Activated T-cell treated with anti-CD3 and anti-CD28 coated beads, Interleukin-2, amount 50 U/mL, for 72 hours (primary cell): ENCODE measurements at regions not wholly inside any gene's neighbourhood (a gene's known extent, or its start where the extent isn't known, plus 50 kb on each side); places are given as distances from the start of the nearest gene placed in this dataset.

Experiments used
- ATAC-seq, 2 donors: fragments of 150-1000 bp; cut with Tn5 transposase; replicated peaks in 1 of 2; 2 replicates each; pipeline ENCODE4 v1.10.0; 2021; ENCODE audit warnings: moderate library complexity in 2 of 2, mild to moderate bottlenecking in 1 of 2
- DNase-seq, 2 donors: peaks; one replicate each; pipeline ENCODE4 v3.0.0; 2021 to 2022; ENCODE audit warnings: mixed read lengths in 1 of 2
- H3K27ac Mint-ChIP-seq: one replicate; pipeline ENCODE4 v1.8.0; 2022; ENCODE audit warnings: mild to moderate bottlenecking, moderate library complexity, mixed read lengths
- H3K27me3 Mint-ChIP-seq: one replicate; pipeline ENCODE4 v1.8.0; 2022; ENCODE audit warnings: low read depth, mixed read lengths
- H3K36me3 Mint-ChIP-seq, 2 donors: one replicate each; pipeline ENCODE4 v1.8.0; 2022; ENCODE audit warnings: mixed read lengths in 2 of 2, mild to moderate bottlenecking in 1 of 2; ENCODE audit not compliant: insufficient read depth in 2 of 2
- H3K4me1 Mint-ChIP-seq: one replicate; pipeline ENCODE4 v1.8.0; 2022; ENCODE audit warnings: low read depth, mixed read lengths
- H3K4me3 Mint-ChIP-seq, 2 donors: one replicate each; pipeline ENCODE4 v1.8.0; 2022; ENCODE audit warnings: mild to moderate bottlenecking in 2 of 2, mixed read lengths in 2 of 2, moderate library complexity in 2 of 2
- H3K9me3 Mint-ChIP-seq, 2 donors: one replicate each; pipeline ENCODE4 v1.8.0; 2022; ENCODE audit warnings: mixed read lengths in 2 of 2

DNA sequence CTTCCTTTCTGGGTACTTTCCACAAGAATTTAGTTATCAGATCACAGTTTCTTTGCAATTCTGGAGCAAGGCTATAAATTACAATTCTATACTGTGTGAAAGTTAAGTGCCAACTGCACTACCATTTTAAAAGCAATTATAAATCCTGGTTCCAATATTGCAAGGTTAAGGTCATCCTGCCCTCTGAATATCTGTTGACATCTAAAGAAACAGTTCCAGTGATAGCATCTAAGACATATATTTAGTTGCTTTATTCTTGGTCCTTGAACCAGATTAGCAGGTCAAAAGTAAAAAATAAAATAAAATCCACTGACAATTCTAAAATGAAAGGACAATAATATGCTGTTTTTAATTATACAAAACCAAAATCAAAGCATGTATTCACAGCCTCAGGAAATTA lies 334.2 kb downstream of the ATXN7L3B start:
- H3K9me3 Mint-ChIP-seq, result no peaks in the 10 kb centered on the region
- DNase-seq (no peak), ATAC-seq (no peak)
- H3K27me3 Mint-ChIP-seq, result no peaks in the 10 kb centered on the region
- no peaks in the 10 kb centered on the region for H3K4me1 Mint-ChIP-seq
- peaks cover 0 to 3% of the 10 kb centered on the region in 2 donors for H3K36me3 Mint-ChIP-seq
- no peak overlapping the region for H3K27ac Mint-ChIP-seq
- H3K4me3 Mint-ChIP-seq, result no peak overlapping the region

DNA sequence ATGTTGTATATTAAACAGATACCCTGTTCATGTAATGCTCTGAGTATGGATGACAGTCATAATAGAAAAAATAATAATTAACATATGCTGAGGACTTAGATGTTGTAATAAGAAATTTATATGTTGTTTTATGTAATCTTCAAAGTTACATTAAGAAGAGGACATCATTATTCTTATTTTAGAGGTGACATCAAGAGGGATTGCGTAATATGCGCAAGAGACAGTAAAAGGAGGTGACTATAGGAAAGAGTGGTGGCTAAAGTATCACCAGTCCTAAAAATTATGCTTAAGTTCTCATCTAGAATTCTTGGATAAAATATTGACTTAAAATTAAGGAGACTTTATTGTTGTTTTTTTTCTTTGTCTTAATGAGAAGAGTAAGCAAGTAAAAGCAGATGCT lies 323.9 kb downstream of the KCNC2 start:
- Mint-ChIP-seq H3K9me3 (peaks cover 0 to 5% of the 10 kb centered on the region in 2 donors), H3K27ac (no peak overlapping the region), H3K4me3 (no peak overlapping the region), H3K27me3 (no peaks in the 10 kb centered on the region), H3K36me3 (no peaks in the 10 kb centered on the region), H3K4me1 (peaks cover 11% of the 10 kb centered on the region)
- DNase-seq (no peak), ATAC-seq (no peak)

DNA sequence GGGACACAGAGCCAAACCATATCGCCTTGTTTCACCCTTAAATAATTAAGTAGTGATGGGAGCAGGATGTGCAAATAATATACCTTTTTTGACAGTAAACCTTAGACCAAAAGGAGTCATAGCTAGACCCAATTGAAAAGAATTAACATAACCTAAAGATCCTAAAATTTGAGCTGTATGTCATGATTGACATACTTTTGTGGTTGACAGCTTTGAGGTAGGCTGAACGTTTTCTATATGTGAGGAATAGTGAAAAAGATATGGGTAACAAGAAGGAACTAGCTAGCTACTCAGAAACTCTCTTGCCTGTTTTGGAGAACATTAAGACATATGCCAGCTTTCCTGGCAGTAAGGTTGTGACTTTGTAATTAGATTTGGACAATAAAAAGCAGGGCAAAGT lies 320.6 kb downstream of the KCNC2 start:
- ATAC-seq (peak; percentile 62 to 74), DNase-seq (no peak)
- H3K27ac Mint-ChIP-seq, result peak overlapping the region; percentile 43
- peaks cover 4 to 5% of the 10 kb centered on the region in 2 donors for H3K9me3 Mint-ChIP-seq
- H3K36me3 Mint-ChIP-seq, result no peaks in the 10 kb centered on the region
- peak overlapping the region in 1 of 2 donors; percentile 55 for H3K4me3 Mint-ChIP-seq
- H3K27me3 Mint-ChIP-seq, result no peaks in the 10 kb centered on the region
- H3K4me1 Mint-ChIP-seq, result peaks cover 22% of the 10 kb centered on the region

DNA sequence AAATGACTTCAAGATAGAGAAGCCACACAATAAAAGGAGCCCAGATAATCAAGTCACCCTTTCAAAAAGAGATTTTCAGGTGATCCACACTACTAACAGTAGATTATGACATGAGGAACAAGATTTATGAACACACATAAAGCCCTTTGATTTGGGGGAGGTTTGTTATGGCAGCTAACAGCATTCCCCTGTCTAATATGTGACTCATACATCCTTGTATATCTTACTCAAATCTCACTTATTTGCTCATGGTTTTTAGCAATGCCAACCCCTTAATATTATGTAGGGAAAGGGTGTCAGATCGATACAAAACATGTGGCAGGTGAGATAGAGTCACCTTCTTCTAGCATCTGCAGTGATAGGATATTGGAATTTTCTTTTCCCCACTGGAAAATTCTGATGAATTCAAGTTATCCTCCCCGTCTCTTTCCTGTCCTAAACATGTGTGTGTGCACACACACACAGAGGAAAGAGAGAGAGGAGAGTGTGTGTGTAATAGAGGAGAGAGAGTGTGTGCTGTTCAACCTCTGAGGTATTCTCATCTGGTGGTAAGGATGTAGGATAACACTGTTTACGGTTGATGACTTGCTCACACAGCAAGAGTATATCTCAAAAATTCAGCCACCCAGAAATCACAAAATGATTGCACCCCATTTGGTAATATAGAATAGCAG lies 319.9 kb downstream of the KCNC2 start:
- Mint-ChIP-seq H3K9me3 (peaks cover 4 to 5% of the 10 kb centered on the region in 2 donors), H3K27ac (no peak overlapping the region), H3K36me3 (no peaks in the 10 kb centered on the region), H3K4me1 (peaks cover 22% of the 10 kb centered on the region), H3K4me3 (peak overlapping the region in 1 of 2 donors; percentile 55), H3K27me3 (no peaks in the 10 kb centered on the region)
- no peak for DNase-seq
- peak; percentile 68 to 70 for ATAC-seq

DNA sequence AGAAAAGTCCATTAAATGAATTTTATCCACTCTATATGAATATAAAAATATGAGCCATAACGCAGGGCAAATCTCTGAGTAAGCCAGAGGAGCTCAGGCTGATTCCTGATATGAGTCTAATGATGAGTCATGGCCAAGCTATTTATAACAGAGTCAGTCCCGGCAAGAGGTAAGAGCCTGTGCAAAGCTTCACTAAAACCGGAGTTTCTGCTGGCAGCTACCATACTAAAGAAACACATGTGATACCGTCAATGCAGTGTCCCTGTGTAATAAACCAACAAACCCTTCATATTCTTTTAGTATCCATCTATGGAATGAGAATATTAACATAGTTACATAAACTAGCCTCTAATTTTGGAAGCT lies 319.4 kb downstream of the KCNC2 start:
- Mint-ChIP-seq H3K27ac (no peak overlapping the region), H3K4me3 (no peak overlapping the region), H3K36me3 (no peaks in the 10 kb centered on the region), H3K9me3 (peaks cover 4 to 5% of the 10 kb centered on the region in 2 donors), H3K4me1 (peaks cover 22% of the 10 kb centered on the region), H3K27me3 (no peaks in the 10 kb centered on the region)
- peak; percentile 8 to 28 for DNase-seq
- ATAC-seq, result peak; percentile 91

DNA sequence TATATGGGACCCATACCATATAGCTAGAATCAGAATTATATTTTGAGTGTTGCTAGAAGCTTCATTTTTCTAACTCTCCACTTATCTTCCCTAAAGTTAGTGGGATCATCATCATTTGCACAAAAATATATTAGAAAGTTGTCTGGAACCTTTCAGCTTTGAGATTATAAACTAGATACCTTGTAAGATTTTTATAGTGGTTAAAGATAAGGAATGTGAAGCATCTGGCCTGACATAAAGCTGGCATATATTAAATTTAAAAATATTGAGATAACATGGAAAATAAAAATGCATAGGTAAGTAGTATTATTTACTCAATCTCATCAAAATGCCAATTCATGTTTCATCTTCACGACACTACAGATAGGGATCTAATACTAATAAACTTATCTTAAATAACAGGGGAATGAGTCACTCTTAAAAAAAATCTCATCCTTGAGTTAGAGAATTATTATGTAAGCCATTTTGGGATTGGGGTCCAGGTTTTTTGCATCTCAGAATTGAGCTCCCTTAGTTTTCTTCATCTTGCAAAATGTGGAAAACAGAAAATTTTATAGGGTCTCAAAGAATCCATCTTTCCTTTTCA lies 318.5 kb downstream of the KCNC2 start:
- ATAC-seq (no peak), DNase-seq (no peak)
- Mint-ChIP-seq H3K9me3 (peaks cover 4 to 5% of the 10 kb centered on the region in 2 donors), H3K27ac (no peak overlapping the region), H3K36me3 (no peaks in the 10 kb centered on the region), H3K27me3 (no peaks in the 10 kb centered on the region), H3K4me3 (no peak overlapping the region), H3K4me1 (peaks cover 22% of the 10 kb centered on the region)

DNA sequence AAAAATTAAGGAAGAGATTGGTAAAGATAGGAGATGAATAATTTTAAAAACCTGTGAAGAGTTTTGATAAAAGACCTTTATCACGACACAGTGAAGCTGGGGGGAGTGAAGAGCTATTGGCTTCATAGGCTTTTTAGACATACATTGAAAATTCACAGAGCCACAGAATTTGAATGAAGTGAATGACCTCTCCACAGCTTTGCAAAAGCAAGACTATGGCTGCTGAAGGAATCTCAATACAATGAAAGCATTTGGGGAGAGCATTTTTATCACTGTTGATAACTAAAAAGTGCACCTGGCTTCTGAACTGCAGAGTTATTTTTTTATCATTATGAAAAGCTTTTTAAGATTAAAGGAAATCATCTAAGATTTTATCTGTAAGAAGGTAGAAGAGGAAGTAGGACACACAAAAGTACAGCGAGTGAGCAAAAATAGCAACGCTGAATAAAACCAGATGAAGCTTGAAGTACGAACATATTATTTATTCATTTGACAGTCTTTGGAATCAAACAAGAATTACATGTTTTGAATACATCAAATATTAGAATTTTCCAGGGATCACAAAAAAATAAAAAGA lies 317.5 kb downstream of the KCNC2 start:
- H3K4me3 Mint-ChIP-seq, result peak overlapping the region in 1 of 2 donors; percentile 44
- no peaks in the 10 kb centered on the region for H3K27me3 Mint-ChIP-seq
- H3K9me3 Mint-ChIP-seq, result peaks cover 4% of the 10 kb centered on the region in 2 donors
- DNase-seq (no peak), ATAC-seq (no peak)
- H3K27ac Mint-ChIP-seq, result peak overlapping the region; percentile 46
- H3K4me1 Mint-ChIP-seq, result peaks cover 22% of the 10 kb centered on the region
- no peaks in the 10 kb centered on the region for H3K36me3 Mint-ChIP-seq

DNA sequence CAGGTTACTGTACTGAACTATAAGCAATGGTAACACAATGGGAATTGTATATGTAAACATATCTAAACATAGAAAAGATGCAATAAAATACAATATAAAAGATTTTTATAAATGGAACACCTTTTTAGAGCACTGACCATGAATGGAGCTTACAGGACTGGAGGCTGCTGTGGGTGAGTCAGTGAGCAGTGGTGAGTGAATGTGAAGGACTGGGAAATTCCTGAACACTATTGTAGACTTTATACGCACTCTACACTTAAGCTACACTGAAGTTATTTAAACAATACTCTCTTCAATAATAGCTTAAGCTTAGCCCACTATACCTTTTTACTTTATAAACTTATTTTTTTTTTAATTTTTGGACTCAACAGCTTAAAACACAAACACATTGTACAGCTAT lies 313.5 kb downstream of the KCNC2 start:
- Mint-ChIP-seq H3K9me3 (peaks cover 0 to 4% of the 10 kb centered on the region in 2 donors), H3K36me3 (no peaks in the 10 kb centered on the region), H3K27me3 (no peaks in the 10 kb centered on the region), H3K4me3 (no peak overlapping the region), H3K27ac (no peak overlapping the region), H3K4me1 (peaks cover 33% of the 10 kb centered on the region)
- ATAC-seq (no peak), DNase-seq (no peak)

DNA sequence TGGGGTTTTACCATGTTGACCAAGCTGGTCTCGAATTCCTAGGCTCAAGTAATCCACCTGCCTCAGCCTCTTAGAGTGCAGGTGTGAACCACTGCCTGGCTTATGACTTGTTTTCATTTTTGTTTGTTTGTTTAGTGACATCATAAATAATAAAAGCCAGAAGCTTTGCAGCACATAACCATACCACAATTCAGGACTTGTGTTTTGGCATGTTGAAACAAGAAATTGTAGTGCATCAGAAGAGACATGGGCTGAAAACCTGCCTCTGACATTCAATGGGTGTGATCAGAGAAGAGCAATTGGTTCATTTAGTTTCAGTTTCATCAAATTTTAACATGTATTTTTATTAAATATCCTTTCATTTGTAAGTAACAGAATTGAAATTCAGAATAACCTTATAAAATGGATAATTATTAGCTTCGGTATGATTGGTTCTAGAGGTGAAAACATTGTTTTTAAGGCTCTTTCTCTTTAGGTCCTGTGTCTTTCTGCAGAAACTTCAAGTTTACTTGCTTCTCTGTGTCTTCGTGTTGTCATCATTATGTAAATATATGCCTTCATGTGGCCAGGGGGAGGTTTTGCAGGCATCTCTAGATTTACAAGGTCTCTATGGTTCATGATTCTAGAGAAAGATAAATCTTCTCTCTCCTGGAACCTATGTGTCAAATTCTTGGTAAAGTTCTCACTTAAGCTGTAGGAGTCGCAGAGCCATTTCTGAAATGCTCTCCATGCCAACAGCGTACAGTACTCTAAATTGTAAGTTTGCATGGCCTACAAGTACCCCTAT lies 312.0 kb downstream of the KCNC2 start:
- Mint-ChIP-seq H3K4me3 (peak overlapping the region; percentile 43 to 78), H3K36me3 (no peaks in the 10 kb centered on the region), H3K4me1 (peaks cover 21% of the 10 kb centered on the region), H3K27me3 (no peaks in the 10 kb centered on the region), H3K27ac (peak overlapping the region; percentile 74), H3K9me3 (peaks cover 0 to 4% of the 10 kb centered on the region in 2 donors)
- DNase-seq (no peak), ATAC-seq (peak; percentile 68 to 73)

DNA sequence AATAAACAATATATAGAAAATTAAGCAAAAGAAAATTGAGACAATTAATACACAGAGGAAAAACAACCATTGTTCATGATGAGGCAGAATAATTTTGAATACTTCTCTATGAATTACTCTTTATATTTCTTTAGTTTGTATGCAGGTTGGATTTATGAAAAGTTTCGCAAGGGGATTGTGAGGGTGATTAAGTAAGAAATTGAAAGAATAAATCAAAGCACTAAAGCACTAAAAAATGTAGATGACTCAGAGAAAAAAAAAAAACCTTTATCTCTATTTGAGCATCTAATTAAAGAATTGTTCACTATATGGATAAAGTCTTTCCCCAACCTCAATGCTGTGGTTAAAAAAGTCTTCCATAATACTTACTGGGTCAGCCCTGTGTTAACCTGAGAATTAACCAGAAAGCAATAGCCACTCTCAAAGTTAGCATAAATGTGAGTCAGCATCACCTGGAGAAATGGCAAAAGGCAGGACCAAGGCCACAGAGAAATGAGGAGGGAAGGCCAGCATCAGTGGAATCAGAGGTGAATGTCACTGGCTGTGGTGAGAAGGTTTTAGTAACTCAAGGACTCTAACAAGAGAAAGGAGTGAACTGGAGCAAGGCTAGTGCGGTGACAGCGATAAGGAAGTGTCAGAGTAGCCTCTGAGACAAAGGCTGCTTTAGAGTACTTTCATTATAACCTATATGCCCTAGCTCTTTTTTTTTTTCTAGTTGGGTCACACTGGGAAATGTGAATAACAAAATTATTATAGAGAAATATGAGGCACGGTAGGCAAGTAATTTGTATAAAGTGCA lies 310.4 kb downstream of the KCNC2 start:
- H3K27me3 Mint-ChIP-seq, result no peaks in the 10 kb centered on the region
- DNase-seq, result no peak
- H3K36me3 Mint-ChIP-seq, result no peaks in the 10 kb centered on the region
- peak in 1 of 2 donors; percentile 37 for ATAC-seq
- H3K9me3 Mint-ChIP-seq, result no peaks in the 10 kb centered on the region
- peak overlapping the region in 1 of 2 donors; percentile 3 for H3K4me3 Mint-ChIP-seq
- H3K27ac Mint-ChIP-seq, result no peak overlapping the region
- H3K4me1 Mint-ChIP-seq, result peaks cover 21% of the 10 kb centered on the region

DNA sequence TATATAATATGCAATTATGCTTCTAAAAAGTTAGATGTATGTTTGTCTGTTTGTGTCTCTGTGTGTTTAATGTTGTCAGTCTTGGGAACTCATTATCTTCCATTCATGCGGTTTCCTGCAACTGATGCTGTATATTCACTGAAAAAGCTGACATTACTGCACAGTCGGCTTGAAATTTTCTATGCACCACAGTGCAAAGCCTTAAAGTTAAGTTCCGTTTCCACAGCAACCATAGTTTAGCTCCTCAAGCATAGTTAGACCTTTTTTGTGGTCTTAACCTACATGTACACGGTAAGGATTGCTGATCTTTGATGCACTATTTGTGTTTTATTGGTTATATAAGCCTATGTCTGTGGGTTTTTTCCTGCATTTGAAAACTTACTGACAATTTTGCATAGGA lies 309.4 kb downstream of the KCNC2 start:
- peaks cover 21% of the 10 kb centered on the region for H3K4me1 Mint-ChIP-seq
- peak in 1 of 2 donors; percentile 23 for ATAC-seq
- no peaks in the 10 kb centered on the region for H3K9me3 Mint-ChIP-seq
- DNase-seq, result no peak
- no peaks in the 10 kb centered on the region for H3K27me3 Mint-ChIP-seq
- H3K27ac Mint-ChIP-seq, result no peak overlapping the region
- H3K4me3 Mint-ChIP-seq, result no peak overlapping the region
- H3K36me3 Mint-ChIP-seq, result no peaks in the 10 kb centered on the region

DNA sequence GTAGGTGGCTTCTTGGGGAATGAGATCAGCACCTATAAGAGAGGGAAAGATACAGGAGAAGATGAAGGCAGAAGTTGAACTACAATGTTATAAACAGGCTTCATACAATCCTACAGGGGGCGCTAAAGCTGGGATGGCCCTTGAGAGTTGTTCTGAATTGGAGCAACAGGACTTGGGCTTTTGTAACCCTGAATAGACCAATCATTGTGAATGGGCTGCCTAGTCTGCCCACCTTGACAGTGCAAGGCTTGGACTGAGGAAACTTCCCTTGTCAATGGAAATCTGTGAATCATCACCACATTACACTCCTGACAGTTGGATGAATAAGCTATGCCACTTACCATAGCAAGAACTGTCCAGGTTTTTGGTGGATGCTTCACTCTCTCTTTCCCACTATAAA lies 306.1 kb downstream of the KCNC2 start:
- ATAC-seq (no peak), DNase-seq (no peak)
- Mint-ChIP-seq H3K27ac (no peak overlapping the region), H3K36me3 (no peaks in the 10 kb centered on the region), H3K9me3 (no peaks in the 10 kb centered on the region), H3K4me3 (no peak overlapping the region), H3K27me3 (no peaks in the 10 kb centered on the region), H3K4me1 (peaks cover 10% of the 10 kb centered on the region)
